GM12878 (cell line): ENCODE measurements at regions not wholly inside any gene's neighbourhood (a gene's known extent, or its start where the extent isn't known, plus 50 kb on each side); places are given as distances from the start of the nearest gene placed in this dataset.

ENCODE experiments used
- ATAC-seq: fragments of 200-7000 bp; cut with Tn5 transposase; 3 replicates; pipeline ENCODE4 v1.9.1; 2020; ENCODE audit warnings: mild to moderate bottlenecking, moderate library complexity
- BruUV-seq: library from RNA; stranded (reverse); fragments of 400-500 nt; replicated peaks from 2 replicates; lab custom pipeline; 2021; lab: Mats Ljungman, UMichigan
- CTCF ChIA-PET: fragments of 300-600 bp; sonication (Branson Sonifier 250); formaldehyde crosslinking; extraction: SDS; loops from one replicate; lab custom pipeline; 2021; ENCODE audit warnings: inconsistent platforms; lab: Yijun Ruan, JAX
- POLR2A ChIA-PET: fragments of 350-600 bp; formaldehyde crosslinking; extraction: SDS; loops from one replicate; lab custom pipeline; 2021; ENCODE audit warnings: inconsistent platforms; lab: Charles Lee
- RAD21 ChIA-PET: fragments of 300-600 bp; sonication (Branson Sonifier 250); formaldehyde crosslinking; loops from one replicate; lab custom pipeline; 2023; ENCODE audit warnings: antibody characterized with exemption; ENCODE audit not compliant: unreplicated experiment; lab: Charles Lee
- SMC1A ChIA-PET: fragments of 300-600 bp; sonication (Branson Sonifier 250); formaldehyde crosslinking; loops from one replicate; lab custom pipeline; 2023; ENCODE audit not compliant: unreplicated experiment, uncharacterized antibody; lab: Charles Lee
- DNase-seq: peaks from one replicate; pipeline ENCODE4 v3.0.0-alpha.2; 2011; ENCODE audit warnings: low read depth, low spot score
- FAIRE-seq: peaks from 3 replicates; lab custom pipeline; 2011; peaks lifted over from hg19 to GRCh38; lab: Jason Lieb, UNC
- H2AFZ ChIP-seq: 2 replicates; pipeline ENCODE4 v1.6.0; 2011; ENCODE audit warnings: low read depth, low read length, control low read depth; ENCODE audit not compliant: control insufficient read depth
- H3K27ac ChIP-seq: 2 replicates; pipeline ENCODE4 v1.5.1; 2011; ENCODE audit warnings: control low read depth; ENCODE audit not compliant: control insufficient read depth, insufficient read depth
- H3K27me3 ChIP-seq, 2 experiments: replicated peaks in 1 of 2; 2 replicates each; pipeline versions ENCODE4 v1.6.0 to v1.6.1; 2011; ENCODE audit warnings: low read length in 1 of 2; ENCODE audit not compliant: control insufficient read depth in 2 of 2, insufficient read depth in 2 of 2
- H3K36me3 ChIP-seq, 2 experiments: 2 replicates each; pipeline ENCODE4 v1.5.1; 2011; ENCODE audit warnings: low read length in 1 of 2; ENCODE audit not compliant: control insufficient read depth in 2 of 2, insufficient read depth in 2 of 2
- H3K4me1 ChIP-seq: 2 replicates; pipeline ENCODE4 v1.6.1; 2011; ENCODE audit warnings: mild to moderate bottlenecking, low read length, moderate library complexity, mixed read lengths; ENCODE audit not compliant: control insufficient read depth, insufficient read depth
- H3K4me2 ChIP-seq: 2 replicates; pipeline ENCODE4 v1.6.0; 2011; ENCODE audit warnings: control low read depth; ENCODE audit not compliant: control insufficient read depth, insufficient read depth
- H3K4me3 ChIP-seq: fragments of 200-600 bp; sonication (generic); 2 replicates; pipeline ENCODE4 v1.5.1; 2016
- H3K79me2 ChIP-seq: 2 replicates; pipeline ENCODE4 v1.6.0; 2011; ENCODE audit warnings: low read length; ENCODE audit not compliant: control insufficient read depth, insufficient read depth
- H3K9ac ChIP-seq: 2 replicates; pipeline ENCODE4 v1.8.0; 2011; ENCODE audit warnings: low read length, control low read depth, mixed read lengths; ENCODE audit not compliant: control insufficient read depth, insufficient read depth
- H3K9me3 ChIP-seq: replicated peaks from 3 replicates; pipeline ENCODE4 v1.5.1; 2011; ENCODE audit warnings: mild to moderate bottlenecking, low read length; ENCODE audit not compliant: control insufficient read depth, insufficient read depth
- H4K20me1 ChIP-seq: 2 replicates; pipeline ENCODE4 v1.6.0; 2011; ENCODE audit not compliant: control insufficient read depth, insufficient read depth
- BRCA1 ChIP-seq: IDR thresholded peaks from 2 replicates; pipeline ENCODE4 v1.6.1; 2011; ENCODE audit warnings: low read depth, low read length, improper control_type of control experiment
- E2F4 ChIP-seq: IDR thresholded peaks from 2 replicates; pipeline ENCODE4 v1.6.1; 2012; ENCODE audit warnings: low read depth, low read length, improper control_type of control experiment
- ELK1 ChIP-seq: IDR thresholded peaks from 2 replicates; pipeline ENCODE4 v1.6.1; 2012; ENCODE audit warnings: low read depth, low read length, improper control_type of control experiment
- ESRRA ChIP-seq: IDR thresholded peaks from 2 replicates; pipeline ENCODE4 v1.6.1; 2012; ENCODE audit warnings: mild to moderate bottlenecking, low read length, improper control_type of control experiment
- EZH2 ChIP-seq: IDR thresholded peaks from 2 replicates; pipeline ENCODE4 v1.6.1; 2012; ENCODE audit warnings: low read depth, mild to moderate bottlenecking, control low read depth, inconsistent platforms, low read length, borderline replicate concordance; ENCODE audit not compliant: control insufficient read depth
- JUND ChIP-seq: IDR thresholded peaks from 2 replicates; pipeline ENCODE4 v1.6.1; 2012; ENCODE audit warnings: low read depth, mild to moderate bottlenecking, low read length, improper control_type of control experiment, moderate library complexity
- KLF5 ChIP-seq: fragments of 450-650 bp; IDR thresholded peaks from 2 replicates; pipeline ENCODE4 v1.6.1; 2014; ENCODE audit warnings: mild to moderate bottlenecking; ENCODE audit not compliant: partially characterized antibody
- LARP7 ChIP-seq: fragments of 450-650 bp; IDR thresholded peaks from 2 replicates; pipeline ENCODE4 v1.6.1; 2017; ENCODE audit warnings: mild to moderate bottlenecking
- SKIL ChIP-seq: fragments of 450-650 bp; IDR thresholded peaks from 2 replicates; pipeline ENCODE4 v1.6.1; 2017; ENCODE audit warnings: mild to moderate bottlenecking, low read depth, inconsistent platforms; ENCODE audit not compliant: poor library complexity, severe bottlenecking
- SPI1 ChIP-seq: IDR thresholded peaks from 2 replicates; pipeline ENCODE4 v1.6.1; 2011; ENCODE audit warnings: low read depth, mild to moderate bottlenecking, low read length, moderate library complexity, borderline replicate concordance; ENCODE audit not compliant: insufficient read depth
- SREBF2 ChIP-seq: IDR thresholded peaks from 2 replicates; pipeline ENCODE4 v1.6.1; 2012; ENCODE audit warnings: mild to moderate bottlenecking, low read length
- TAF1 ChIP-seq: IDR thresholded peaks from 2 replicates; pipeline ENCODE4 v1.6.1; 2011; ENCODE audit warnings: mild to moderate bottlenecking, low read depth, low read length, borderline replicate concordance
- ZBED1 ChIP-seq: IDR thresholded peaks from 2 replicates; pipeline ENCODE4 v1.6.1; 2016; ENCODE audit warnings: borderline replicate concordance
- WGBS: methylation state at CpG from one replicate; pipeline ENCODE4 v1.1.6; 2016; ENCODE audit warnings: low lambda C conversion rate; ENCODE audit not compliant: insufficient replicate concordance, insufficient coverage; ENCODE audit errors: missing lambda C conversion rate; 5-methylcytosine and 5-hydroxymethylcytosine counted together
- in situ Hi-C: fragments of 300-500 bp; cut with MboI; formaldehyde crosslinking; loops from 9 replicates; pipeline ENCODE4 v1.14.3; 2018; ENCODE audit warnings: mixed read lengths
- intact Hi-C: fragments of 100-400 bp; cut with micrococcal nuclease; formaldehyde crosslinking; loops from one replicate; pipeline ENCODE4 v1.14.2; 2022; ENCODE audit not compliant: unreplicated experiment
- TF ChIP-seq, protein P1 (sequence below): fragments of 450-650 bp; conservative IDR thresholded peaks from 2 replicates; pipeline ENCODE4 v1.6.1; 2017; ENCODE audit warnings: mild to moderate bottlenecking, moderate library complexity
- TF ChIP-seq, protein P2 (sequence below): IDR thresholded peaks from 2 replicates; pipeline ENCODE4 v1.6.1; 2011; ENCODE audit warnings: low read depth, low read length, improper control_type of control experiment, borderline replicate concordance
- TF ChIP-seq, protein P3 (sequence below): fragments of 450-650 bp; IDR thresholded peaks from 2 replicates; pipeline ENCODE4 v1.6.1; 2017; ENCODE audit warnings: low read depth, mild to moderate bottlenecking, moderate library complexity

GRCh38 chr22:47357493-47357892, 595.0 kb downstream of the TBC1D22A start:
- no peaks in the 10 kb centered on the region; the same call in 2 of the 3 replicates for H3K9me3 ChIP-seq
- no peak overlapping the region for H3K27ac ChIP-seq
- in situ Hi-C loops, result no loop called here
- 59% methylated on average over 10 of the region's 10 CpGs for WGBS
- no peaks in the 10 kb centered on the region for H3K79me2 ChIP-seq
- SMC1A ChIA-PET, result no interaction called here
- no peaks in the 10 kb centered on the region for H3K36me3 ChIP-seq
- intact Hi-C loops, result no loop called here
- H3K27me3 ChIP-seq, result no peaks in the 10 kb centered on the region
- POLR2A ChIA-PET, result no interaction called here
- CTCF ChIA-PET, result no interaction called here
- H3K9ac ChIP-seq, result no peak overlapping the region
- ATAC-seq, result no peak
- RAD21 ChIA-PET, result no interaction called here
- H3K4me2 ChIP-seq, result no peak overlapping the region
- no peak for DNase-seq
- no peaks in the 10 kb centered on the region for H4K20me1 ChIP-seq
- no peak overlapping the region for H3K4me3 ChIP-seq
- BruUV-seq, result no TSS peak
- H3K4me1 ChIP-seq, result no peaks in the 10 kb centered on the region
- H2AFZ ChIP-seq, result no peak overlapping the region
- no peak for FAIRE-seq
- TF ChIP-seq E2F4 (no peak), SREBF2 (no peak), TAF1 (no peak), BRCA1 (no peak), KLF5 (no peak), SKIL (no peak), ELK1 (no peak), EZH2 (no peak), ESRRA (no peak), JUND (no peak), ZBED1 (no peak), LARP7 (no peak), SPI1 (no peak)
- TF ChIP-seq, protein P1, sequence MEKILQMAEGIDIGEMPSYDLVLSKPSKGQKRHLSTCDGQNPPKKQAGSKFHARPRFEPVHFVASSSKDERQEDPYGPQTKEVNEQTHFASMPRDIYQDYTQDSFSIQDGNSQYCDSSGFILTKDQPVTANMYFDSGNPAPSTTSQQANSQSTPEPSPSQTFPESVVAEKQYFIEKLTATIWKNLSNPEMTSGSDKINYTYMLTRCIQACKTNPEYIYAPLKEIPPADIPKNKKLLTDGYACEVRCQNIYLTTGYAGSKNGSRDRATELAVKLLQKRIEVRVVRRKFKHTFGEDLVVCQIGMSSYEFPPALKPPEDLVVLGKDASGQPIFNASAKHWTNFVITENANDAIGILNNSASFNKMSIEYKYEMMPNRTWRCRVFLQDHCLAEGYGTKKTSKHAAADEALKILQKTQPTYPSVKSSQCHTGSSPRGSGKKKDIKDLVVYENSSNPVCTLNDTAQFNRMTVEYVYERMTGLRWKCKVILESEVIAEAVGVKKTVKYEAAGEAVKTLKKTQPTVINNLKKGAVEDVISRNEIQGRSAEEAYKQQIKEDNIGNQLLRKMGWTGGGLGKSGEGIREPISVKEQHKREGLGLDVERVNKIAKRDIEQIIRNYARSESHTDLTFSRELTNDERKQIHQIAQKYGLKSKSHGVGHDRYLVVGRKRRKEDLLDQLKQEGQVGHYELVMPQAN, result no peak
- TF ChIP-seq, protein P2, sequence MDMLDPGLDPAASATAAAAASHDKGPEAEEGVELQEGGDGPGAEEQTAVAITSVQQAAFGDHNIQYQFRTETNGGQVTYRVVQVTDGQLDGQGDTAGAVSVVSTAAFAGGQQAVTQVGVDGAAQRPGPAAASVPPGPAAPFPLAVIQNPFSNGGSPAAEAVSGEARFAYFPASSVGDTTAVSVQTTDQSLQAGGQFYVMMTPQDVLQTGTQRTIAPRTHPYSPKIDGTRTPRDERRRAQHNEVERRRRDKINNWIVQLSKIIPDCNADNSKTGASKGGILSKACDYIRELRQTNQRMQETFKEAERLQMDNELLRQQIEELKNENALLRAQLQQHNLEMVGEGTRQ, result no peak
- TF ChIP-seq, protein P3, sequence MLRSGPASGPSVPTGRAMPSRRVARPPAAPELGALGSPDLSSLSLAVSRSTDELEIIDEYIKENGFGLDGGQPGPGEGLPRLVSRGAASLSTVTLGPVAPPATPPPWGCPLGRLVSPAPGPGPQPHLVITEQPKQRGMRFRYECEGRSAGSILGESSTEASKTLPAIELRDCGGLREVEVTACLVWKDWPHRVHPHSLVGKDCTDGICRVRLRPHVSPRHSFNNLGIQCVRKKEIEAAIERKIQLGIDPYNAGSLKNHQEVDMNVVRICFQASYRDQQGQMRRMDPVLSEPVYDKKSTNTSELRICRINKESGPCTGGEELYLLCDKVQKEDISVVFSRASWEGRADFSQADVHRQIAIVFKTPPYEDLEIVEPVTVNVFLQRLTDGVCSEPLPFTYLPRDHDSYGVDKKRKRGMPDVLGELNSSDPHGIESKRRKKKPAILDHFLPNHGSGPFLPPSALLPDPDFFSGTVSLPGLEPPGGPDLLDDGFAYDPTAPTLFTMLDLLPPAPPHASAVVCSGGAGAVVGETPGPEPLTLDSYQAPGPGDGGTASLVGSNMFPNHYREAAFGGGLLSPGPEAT, result no peak
